NCI-H2227 treated with DMSO at 0.1 percent for 48 hours (cell line): ENCODE measurements at regions not wholly inside any gene's neighbourhood (a gene's known extent, or its start where the extent isn't known, plus 50 kb on each side); places are given as distances from the start of the nearest gene placed in this dataset.

Source experiments
- DNase-seq: peaks from one replicate; lab custom pipeline; 2025; lab: John Stamatoyannopoulos, UW

DNA sequence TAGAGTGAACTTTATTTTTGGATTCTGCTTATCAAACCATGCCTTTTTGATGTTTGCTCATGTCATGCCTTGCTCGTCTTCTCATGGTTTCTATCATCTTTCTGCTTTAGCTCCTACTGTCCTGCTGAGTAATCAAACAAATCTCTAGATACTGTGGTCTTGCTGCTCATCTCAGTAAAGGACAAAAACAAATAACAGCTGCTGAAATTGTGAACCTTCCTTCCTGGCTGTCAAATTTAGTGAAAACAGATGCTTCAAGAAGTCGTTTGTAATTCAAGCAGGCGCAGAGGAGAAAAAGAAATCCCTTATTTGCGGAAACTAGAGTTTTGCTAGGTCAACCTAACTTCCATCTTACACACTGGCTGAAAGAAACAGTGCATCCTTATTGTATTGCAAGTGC lies 616.1 kb upstream of the ALCAM start:
- no peak for DNase-seq

DNA sequence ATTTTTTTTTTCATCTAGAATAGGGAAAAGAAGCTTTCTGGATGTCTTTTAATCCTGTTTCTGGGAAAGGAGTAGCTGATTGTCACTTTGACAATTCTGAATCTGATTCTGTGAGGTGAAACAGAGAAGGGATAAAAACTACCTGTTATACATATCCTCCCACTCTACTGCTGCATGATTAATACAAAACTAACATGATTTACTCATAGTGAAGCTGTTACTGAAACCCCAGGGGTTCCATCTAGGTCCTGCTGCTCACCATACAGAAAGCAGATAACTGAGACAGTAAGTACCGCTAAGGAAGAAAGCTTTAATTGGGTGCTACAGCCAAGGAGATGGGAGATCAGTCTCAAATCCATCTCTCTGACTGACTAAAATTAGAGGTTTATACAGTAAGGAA lies 610.9 kb upstream of the ALCAM start:
- DNase-seq = no peak

DNA sequence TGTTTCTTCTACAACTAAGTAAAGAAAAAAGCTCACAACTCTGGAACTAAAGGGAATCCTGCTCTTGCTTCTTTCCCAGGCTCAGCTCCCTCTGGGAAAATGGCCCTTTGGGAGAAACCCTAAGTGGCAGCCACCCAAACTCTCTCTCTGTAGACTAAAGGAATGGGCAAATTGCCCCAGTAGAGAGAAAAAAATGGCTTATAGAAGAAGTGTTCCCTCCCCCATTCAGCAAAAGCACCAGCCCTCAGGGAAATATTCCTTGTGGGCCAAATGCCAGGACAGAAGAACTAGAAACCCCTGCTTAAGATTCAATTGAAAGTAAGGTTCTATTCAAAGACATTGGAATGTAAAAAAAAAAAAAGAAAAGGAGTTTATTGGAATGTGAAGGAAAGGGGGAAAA lies 603.7 kb upstream of the ALCAM start:
- no peak for DNase-seq

DNA sequence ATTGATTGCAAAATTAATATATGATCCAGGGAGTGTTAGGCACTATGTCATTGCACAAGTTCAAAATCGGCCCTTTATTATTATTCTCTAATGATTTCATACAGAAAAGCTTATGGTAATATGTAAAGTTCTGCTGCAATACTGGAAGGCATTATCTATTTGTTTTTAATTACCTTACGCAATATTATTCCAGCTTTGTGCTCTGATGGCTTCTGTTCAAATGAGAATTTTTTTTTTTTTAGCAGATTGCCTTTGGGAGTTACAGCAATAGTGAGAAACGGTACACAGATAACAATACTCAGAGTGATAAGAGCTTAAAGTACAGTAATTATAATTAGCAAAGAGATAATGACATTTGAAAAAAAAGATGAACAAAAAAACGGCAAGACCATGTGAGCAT lies 602.2 kb upstream of the ALCAM start:
- no peak for DNase-seq

DNA sequence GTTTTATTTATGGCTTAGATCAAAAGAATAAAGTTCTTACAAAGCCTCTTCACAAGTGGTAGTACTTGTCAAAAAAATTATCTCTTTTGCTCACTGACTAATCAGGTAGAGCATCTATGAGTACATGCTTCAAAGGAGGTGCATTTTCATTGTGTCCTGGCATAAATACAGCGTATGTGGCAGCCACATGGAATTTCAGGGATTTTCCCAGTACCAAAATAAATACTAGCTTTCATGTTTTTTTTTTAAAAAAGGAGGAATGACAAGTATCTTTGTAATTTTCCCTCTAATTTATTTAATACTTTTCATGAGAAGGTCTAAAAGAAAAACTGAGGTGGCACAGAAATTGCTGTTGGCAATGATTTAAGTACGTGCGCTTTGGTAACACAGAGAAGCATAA lies 597.8 kb upstream of the ALCAM start:
- DNase-seq = no peak

DNA sequence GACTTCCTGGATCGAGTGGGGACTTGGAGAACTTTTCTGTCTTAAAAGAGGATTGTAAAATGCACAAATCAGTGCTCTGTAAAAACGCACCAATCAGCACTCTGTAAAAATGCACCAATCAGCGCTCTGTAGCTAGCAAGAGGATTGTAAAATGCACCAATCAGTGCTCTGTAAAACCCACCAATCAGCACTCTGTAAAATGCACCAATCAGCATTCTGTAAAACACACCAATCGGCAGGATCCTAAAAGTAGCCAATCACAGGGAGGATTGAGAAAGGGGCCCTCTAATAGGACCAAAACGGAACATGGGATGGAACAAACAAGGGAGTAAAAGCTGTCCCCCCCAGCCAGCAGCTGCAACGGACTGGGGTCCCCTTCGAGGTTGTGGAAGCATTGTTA lies 587.4 kb upstream of the ALCAM start:
- no peak for DNase-seq

DNA sequence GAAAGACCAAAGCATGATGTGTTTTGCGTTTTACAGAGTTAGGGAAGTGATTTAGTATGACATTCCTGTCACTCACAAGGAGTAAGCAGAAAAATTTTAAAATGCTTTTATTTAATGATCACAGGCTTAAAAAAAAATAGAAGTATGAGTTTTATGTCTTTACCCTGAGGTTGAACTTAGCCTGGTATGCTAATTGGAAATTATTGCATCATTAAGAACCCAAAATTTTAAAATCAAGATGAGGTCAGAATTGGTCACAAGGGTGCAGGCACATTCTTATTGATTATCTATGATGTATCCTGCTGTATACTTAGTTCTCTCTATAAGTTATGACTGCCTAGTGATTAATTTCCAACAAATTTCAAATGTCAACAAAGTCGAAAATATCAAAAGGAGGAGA lies 585.6 kb upstream of the ALCAM start:
- DNase-seq = no peak

DNA sequence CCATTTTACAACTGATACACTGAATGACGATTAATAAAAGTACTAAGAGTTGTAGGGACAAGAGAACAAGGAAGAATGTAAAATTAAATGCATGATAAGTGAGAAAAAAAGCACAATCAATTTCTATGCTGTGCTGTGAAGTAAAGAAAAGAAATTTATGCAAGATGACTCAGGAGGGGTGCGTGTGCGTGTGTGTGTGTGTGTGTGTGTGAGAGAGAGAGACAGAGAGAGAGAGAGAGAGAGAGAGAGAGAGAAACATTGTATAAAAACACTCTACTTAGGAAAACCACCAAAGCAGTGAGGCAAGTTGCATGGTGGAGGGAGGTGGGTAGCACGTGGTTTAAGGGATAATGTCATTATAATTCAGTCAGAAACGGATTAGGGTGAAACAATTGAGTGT lies 580.8 kb upstream of the ALCAM start:
- DNase-seq = no peak

DNA sequence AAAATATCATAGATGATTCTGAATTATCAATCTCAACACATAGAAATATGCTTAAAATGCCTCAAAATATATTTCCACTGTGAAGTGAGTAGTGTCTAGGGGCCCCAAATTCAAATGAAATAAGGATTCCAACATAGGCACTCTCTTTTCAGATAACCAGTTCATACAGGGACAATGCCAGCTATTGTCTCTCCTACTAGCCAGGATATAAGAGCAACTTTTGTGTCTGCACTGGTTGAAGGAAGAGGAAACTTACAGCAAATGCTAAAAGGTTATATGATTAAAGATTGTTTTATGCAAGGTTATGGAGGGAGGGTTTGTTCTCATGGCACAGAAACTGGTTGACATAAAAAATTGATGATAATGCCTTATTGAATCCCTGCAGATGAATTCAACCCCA lies 579.4 kb upstream of the ALCAM start:
- DNase-seq = no peak

DNA sequence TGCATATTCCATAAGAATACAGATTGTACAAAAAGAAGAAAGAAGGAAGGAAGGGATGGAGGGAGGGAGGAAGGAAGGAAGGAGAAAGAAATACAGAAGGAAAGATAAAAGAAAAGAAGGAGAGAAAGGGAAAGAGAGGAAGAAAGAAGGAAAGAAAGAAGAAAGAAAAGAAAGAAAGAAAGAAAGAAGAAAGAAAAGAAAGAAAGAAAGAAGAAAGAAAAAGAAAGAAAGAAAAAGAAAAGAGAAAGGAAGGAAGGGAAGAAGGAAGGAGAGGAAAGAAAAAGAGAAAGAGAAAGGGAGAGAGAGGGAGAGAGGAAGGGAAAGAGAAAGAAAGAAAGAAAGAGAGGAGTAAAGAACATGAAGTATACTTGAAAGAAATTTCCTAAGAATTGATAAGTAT lies 577.9 kb upstream of the ALCAM start:
- DNase-seq = no peak

DNA sequence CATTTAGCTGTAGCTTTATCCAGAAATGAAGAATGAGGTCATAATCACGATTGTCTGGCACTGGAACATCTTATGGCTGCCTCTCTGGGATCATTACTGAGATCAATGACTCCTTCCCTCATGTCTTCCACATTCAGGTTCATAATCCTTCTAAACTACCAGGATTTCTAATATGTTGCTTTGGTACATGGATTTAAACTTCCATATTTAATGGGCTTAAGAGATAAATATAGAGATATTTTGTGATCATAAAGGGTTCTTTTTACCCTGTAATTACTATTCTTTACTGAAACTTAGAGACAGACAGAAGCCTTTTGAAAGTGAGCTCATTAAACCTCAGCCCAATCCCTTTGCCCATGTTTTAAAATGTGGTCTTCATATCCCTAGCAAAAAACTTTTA lies 575.4 kb upstream of the ALCAM start:
- DNase-seq = no peak

DNA sequence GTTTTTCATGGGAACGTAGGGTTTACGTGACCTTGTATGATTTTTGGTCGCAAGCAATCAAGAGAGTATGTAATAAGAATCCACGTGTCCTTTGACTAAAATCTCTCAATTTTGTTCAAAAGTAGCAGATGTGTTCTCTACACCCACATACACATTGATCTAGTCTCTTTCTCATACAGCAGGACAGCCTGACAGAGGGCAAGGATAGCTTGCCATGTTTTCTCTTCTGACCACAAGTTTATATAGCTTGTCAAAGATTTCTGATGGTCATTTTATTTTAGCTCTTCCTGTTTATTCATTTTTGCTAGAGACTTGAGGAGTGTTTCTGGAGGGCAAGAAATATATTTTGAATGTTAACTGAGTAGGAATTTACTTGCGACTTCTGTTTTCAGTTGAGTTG lies 570.2 kb upstream of the ALCAM start:
- no peak for DNase-seq

DNA sequence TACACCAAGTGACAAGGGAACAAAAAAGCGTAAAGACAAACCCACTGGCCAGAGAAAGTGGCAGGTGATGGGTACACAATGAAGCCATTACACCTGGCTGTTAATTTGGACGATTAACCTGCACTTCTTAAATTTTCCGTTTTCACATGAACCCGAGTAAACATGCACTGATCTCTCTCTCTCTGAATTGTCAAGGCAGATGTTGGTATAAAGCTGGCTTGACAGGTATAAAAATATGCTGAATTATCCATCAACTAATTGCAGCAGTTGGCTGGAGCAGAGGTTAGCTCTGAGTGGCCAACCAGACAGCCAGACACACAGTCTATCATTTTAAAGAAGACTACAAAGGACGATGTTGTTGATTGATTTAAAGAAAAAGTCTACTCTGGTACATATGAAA lies 561.7 kb upstream of the ALCAM start:
- DNase-seq = no peak

DNA sequence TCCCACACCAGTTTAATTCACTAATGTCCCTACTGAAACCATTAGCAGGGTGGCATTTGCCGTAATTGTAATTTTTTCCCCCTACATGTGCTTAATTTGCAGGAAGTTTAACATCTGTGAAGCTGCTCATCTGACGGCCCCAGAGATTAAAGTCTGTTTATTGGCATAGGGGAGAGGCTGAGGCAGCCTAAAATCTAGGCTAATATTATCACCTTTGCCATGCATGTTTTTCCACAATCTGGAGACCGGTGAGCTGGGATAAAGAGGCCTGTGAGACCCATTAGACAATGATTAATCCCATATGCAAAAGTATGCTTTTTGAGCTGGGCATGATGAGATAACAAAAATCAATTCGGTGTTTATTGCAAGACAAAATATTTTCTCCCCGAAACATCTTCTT lies 561.2 kb upstream of the ALCAM start:
- no peak for DNase-seq

DNA sequence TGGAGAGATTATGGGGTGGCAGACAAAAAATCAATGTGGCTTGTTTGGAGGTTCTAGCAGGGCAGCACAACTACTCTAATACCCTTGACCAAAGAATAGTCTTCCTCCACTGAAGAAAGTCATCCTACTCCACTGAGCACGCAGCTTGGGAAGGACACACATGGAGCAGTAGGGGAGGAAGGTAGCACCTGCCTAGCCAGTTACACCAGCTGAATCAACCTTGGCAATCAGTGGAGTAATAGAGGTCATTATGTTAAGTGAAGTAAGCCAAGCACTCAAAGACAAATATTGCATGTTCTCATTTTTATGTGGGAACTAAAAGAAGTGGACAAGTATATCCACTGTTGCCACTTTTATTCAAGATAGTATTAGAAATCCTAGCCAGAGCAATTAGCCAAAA lies 555.8 kb upstream of the ALCAM start:
- DNase-seq = no peak

DNA sequence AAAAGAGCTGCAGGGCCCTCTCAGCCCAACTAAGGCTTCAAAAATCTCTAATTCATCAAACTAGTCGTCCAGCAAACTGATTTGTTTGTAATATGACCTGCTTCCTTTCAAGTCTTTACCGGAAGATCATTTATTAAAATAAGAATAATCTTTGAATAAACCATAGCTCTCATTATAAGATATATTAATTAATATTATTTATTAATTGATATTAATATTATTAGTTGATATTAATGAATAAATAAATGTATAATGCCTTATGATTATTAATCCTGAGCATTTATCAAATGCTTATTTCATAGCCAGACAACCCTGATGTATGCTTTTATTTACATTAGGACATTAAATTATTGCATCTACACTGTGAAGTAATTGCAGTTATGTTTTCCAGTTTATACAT lies 550.7 kb upstream of the ALCAM start:
- DNase-seq = no peak

DNA sequence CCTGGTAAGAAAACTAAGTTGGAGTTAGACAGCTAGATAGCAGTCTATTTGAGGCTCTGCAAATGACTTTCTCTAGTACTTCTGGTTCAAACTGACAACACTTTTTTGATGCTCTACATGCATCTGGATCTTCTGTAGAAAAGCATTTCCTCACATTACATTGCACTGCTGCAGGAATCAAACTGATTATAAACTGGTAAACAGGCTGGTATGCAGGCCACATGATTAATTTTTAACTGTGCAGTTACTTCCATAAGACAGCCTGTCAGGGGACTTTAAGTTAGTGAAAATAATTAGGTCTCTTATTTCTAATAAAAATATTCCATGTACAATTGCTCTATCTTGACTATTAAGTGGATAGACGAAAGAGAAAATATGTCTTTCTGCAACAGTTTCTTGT lies 550.0 kb upstream of the ALCAM start:
- DNase-seq = no peak

DNA sequence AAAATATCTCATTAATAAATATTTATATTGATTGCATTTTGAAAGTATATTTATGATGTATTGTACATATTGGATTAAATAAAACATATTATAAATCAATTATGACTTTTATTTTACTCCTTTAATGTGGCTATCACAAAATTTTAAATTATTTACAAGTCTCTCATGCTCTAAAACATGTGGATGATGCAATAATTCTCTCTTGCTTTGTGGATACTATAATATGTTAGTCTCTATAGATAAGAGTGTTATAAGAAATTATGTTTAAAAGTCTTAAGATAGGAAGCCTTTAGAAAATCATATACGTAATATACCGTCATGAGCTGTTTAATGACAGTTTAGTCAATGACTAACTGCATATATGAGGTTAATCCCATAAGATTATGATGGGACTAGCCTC lies 547.4 kb upstream of the ALCAM start:
- DNase-seq = no peak

DNA sequence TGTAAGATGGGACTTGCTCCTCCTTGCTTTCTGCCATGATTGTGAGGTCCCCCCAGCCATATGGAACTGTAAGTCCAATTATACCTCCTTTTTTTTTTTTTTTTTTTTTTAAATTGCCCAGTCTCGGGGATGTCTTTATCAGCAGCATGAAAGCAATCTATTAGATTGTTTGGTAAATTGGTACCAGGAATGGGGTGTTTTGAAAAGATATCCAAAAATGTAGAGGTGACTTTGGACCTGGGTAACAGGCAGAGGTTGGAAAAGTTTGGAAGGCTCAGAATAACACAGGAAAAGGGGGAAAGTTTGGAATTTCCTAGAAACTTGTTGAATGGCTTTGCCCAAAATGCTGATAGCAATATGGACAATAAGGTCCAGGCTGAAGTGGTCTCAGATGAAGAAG lies 545.8 kb upstream of the ALCAM start:
- DNase-seq = no peak

DNA sequence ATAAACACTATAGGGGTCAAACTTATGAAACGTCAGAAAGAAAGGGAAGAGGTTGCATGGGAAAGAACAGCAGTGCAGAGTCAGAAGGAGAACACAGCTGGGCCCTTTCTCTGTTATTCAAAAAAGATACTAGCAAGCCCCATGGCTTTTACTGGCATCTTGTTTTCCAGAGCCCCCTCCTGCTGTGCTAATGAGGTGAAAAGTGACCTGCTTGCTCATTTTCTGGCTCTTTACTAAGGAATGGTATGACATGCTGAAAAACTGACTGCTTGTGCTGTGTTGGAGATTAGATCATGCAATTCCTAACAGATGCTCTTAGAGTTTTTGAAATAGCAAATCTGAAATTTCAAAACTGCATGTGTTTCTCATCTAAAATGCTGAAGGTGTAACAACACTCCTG lies 541.6 kb upstream of the ALCAM start:
- peak; percentile 23 for DNase-seq

DNA sequence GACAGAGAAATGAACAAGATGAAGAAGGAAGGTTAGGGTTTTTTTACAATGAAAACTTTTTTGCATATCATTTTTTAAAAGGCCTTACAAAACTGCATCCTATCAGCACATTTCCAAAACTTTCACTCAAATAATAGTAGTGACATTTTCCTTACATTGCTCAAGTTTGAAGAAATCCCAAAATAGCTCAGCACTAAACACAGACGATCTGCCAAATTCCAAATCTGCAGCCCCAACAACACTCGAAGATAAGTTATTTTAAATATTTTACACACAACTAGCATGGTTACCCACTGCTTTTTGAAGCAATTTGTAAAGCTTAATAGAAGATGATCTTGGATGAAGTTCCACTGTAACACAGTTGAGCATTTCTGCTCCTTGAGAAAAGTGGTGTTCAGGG lies 535.6 kb upstream of the ALCAM start:
- no peak for DNase-seq

DNA sequence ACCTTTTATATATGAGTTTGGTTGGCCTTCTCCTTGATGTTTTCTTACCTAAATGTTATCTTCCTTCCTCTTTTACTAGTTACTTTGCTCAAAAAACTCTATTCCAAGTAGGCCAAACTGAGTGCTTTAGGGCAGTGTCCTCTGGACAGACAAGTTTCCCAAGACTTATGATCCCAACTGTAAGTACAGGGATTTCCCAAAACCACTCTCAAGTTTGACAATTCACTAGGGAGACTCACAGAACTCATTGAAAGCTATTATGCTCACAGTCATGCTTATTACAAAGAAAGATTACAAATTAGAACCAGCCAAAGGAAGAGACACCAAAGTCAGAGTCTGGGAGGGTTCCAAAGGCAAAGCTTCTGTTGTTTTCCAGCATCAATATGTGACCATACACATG lies 534.2 kb upstream of the ALCAM start:
- DNase-seq = no peak

DNA sequence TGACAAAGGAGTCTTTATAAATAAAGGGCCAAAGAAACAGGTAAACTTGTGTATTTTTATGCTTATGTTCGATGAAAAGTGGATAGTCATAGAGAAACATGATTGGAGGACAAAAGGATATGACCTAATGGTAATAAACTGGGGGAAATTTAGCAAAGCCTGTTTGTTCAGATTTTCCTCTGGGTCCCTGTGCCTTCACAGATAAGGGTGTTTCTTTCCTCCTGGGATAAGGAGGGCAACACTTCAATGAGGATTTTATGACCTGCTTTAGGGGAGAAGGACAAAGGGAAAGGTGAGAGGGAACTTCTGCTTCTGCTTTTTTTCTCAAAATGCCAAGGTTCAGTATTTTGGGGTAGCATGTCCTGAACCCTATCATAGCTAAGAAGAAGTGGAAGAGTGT lies 531.3 kb upstream of the ALCAM start:
- DNase-seq = no peak

DNA sequence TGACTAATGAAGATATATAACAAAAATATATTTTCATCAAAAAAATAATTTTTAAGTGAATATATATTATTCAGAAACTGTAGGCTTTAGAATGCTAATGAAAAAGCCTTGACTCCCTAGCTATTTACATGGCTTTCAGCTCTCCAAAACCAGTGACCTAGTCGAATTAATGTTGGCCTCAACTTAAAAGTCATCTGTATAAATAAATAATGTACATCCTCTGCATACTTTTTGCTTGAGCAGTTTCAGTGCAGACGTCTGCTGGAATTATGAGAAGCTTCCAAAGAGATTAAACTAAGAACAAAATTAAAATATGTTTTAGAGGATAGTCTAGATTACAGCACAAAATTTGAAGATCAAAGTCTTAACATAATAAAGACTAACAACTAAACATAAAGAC lies 520.4 kb upstream of the ALCAM start:
- no peak for DNase-seq

DNA sequence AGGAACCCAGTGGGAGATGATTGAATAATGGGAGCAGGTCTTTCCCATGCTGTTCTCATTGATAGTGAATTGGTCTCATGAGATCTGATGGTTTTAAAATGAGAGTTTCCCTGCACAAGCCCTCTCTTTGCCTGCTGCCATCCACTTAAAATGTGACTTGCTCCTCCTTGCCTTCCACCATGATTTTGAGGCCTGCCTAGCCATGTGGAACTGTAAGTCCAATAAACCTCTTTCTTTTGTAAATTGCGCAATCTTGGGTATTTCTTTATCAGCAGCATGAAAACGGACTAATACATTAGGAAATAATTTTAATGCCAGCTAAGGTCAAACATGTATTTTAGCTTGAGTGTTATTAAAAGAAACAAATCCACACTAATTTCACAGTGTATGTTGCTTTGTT lies 517.6 kb upstream of the ALCAM start:
- no peak for DNase-seq

DNA sequence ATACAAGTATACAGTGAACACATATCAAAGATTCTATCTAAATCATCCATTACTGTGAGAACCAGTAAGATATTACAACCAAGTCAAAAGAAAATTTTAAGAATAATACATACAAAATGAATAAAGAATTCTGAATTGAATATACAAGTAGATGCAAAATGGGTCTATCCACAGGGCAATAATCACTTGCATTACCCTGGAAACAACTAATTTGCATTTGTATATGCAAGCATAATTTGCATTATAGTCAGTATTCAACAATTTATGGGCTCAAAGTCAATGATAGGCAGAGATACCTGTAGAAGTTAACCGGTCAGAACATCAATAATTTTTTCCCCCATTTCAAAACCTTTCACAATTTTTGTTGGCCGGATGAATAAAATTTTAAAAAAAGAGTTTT lies 512.2 kb upstream of the ALCAM start:
- DNase-seq = no peak
